Left ventricle myocardium inferior (tissue), 1 donor: ENCODE measurements at regions not wholly inside any gene's neighbourhood (a gene's known extent, or its start where the extent isn't known, plus 50 kb on each side); places are given as distances from the start of the nearest gene placed in this dataset.

Experiments used
- DNase-seq: peaks from one replicate; pipeline ENCODE4 v3.0.0-alpha.2; 2020
- H3K27ac ChIP-seq: fragments of 200-600 bp; replicated peaks from 2 replicates; pipeline ENCODE4 v1.8.0; 2021
- H3K27me3 ChIP-seq: fragments of 200-600 bp; 2 replicates; pipeline ENCODE4 v1.8.0; 2021; ENCODE audit warnings: low read depth
- H3K36me3 ChIP-seq: fragments of 200-600 bp; 2 replicates; pipeline ENCODE4 v1.8.0; 2021
- H3K4me1 ChIP-seq: fragments of 200-600 bp; 2 replicates; pipeline ENCODE4 v1.8.0; 2021
- H3K4me3 ChIP-seq: fragments of 200-600 bp; 2 replicates; pipeline ENCODE4 v1.8.0; 2021; ENCODE audit warnings: mild to moderate bottlenecking, moderate library complexity
- H3K9me3 ChIP-seq: fragments of 200-600 bp; replicated peaks from 2 replicates; pipeline ENCODE4 v1.8.0; 2021
- intact Hi-C: fragments of 100-400 bp; cut with micrococcal nuclease; formaldehyde crosslinking; loops from one replicate; pipeline ENCODE4 v1.11.0; 2022
- TF ChIP-seq, protein P1 (sequence below): fragments of 200-600 bp; IDR thresholded peaks from 2 replicates; pipeline ENCODE4 v1.8.0; 2021; ENCODE audit warnings: antibody characterized with exemption, mild to moderate bottlenecking, borderline replicate concordance
- donor health status: DM: no; HTN: yes; CAD: no; lungs with severe emphysema.

DNA sequence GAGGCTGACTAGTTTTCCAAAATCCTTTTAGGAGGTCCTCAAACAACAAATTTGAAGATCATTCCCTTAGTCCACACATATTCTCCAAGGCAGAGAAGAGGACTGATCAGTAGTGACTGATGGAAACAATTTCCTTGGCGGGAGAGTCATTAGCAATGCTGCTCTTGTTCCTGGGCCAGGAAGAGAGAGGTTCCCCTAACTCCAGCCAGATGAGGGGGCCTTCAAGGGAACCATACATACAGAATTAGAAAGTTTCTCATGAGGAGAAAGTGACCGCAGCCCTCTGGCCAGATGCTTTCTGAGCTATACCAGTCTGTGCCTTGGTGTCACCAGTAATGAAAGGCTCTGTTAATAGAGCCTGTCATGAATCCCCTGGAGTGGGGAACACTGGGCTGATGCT, 539.4 kb downstream of the BNC2 start:
- H3K9me3 ChIP-seq: no peaks in the 10 kb centered on the region
- DNase-seq: no peak
- peaks cover 15% of the 10 kb centered on the region for H3K4me1 ChIP-seq
- H3K27ac ChIP-seq: peak overlapping the region; percentile 65
- H3K36me3 ChIP-seq: no peaks in the 10 kb centered on the region
- peaks cover 11% of the 10 kb centered on the region for H3K27me3 ChIP-seq
- TF ChIP-seq, protein P1, sequence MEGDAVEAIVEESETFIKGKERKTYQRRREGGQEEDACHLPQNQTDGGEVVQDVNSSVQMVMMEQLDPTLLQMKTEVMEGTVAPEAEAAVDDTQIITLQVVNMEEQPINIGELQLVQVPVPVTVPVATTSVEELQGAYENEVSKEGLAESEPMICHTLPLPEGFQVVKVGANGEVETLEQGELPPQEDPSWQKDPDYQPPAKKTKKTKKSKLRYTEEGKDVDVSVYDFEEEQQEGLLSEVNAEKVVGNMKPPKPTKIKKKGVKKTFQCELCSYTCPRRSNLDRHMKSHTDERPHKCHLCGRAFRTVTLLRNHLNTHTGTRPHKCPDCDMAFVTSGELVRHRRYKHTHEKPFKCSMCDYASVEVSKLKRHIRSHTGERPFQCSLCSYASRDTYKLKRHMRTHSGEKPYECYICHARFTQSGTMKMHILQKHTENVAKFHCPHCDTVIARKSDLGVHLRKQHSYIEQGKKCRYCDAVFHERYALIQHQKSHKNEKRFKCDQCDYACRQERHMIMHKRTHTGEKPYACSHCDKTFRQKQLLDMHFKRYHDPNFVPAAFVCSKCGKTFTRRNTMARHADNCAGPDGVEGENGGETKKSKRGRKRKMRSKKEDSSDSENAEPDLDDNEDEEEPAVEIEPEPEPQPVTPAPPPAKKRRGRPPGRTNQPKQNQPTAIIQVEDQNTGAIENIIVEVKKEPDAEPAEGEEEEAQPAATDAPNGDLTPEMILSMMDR: no peak
- no peak overlapping the region for H3K4me3 ChIP-seq
- intact Hi-C loops: no loop called here

GRCh38 chr9:16331527-16331926, 538.9 kb downstream of the BNC2 start:
- H3K4me1 ChIP-seq: peaks cover 15% of the 10 kb centered on the region
- TF ChIP-seq, protein P1: no peak
- H3K9me3 ChIP-seq: no peaks in the 10 kb centered on the region
- H3K36me3 ChIP-seq: no peaks in the 10 kb centered on the region
- peaks cover 11% of the 10 kb centered on the region for H3K27me3 ChIP-seq
- intact Hi-C loops: no loop called here
- H3K27ac ChIP-seq: peak overlapping the region; percentile 65
- DNase-seq: no peak
- no peak overlapping the region for H3K4me3 ChIP-seq

GRCh38 chr9:16333691-16334090, 536.8 kb downstream of the BNC2 start:
- H3K36me3 ChIP-seq: no peaks in the 10 kb centered on the region
- H3K27ac ChIP-seq: no peak overlapping the region
- intact Hi-C loops: no loop called here

DNA sequence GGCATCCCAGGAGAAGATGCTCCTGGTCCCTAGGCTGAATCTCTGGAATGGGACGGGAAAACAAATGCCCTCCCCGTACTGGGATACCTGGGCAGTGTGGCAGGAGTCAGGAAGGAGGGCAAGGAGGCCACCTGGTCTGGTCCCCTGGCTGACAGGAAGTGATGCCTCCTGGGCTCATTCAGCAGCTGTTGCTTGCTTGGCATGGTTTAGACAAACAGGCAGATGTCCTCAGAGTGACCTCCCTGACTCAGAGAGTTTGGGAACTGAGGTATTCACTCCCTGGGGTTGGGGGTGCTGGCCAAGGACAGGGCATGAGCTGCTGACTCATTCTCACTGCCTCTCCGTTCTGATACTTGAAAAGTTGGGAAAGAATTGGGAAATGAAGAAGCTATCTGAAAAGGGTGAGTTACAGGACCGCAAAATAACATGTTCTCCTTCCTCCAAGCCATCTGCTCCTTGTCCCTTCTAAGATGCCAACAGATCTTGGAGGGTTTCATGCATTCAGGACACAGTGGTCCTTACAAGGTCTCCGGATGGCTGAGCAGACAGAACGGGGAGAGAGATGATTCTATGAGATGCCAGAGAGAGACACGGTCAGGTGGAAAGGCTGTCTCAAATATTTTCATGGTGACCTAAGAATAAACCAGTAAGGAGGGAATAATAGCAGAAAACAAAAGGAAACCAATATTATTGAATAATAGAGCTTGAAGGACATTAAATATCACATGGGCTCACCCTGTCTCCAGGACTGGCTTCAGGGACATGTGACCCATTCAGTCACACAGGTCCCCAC, 534.5 kb downstream of the BNC2 start:
- H3K9me3 ChIP-seq: no peaks in the 10 kb centered on the region
- H3K36me3 ChIP-seq: no peaks in the 10 kb centered on the region
- H3K27me3 ChIP-seq: no peaks in the 10 kb centered on the region
- H3K27ac ChIP-seq: peak overlapping the region; percentile 48
- intact Hi-C loops: no loop called here
- H3K4me1 ChIP-seq: no peaks in the 10 kb centered on the region
- no peak overlapping the region for H3K4me3 ChIP-seq
- TF ChIP-seq, protein P1: no peak
- peak; percentile 62 for DNase-seq

More at GRCh38 chr9:16333691-16334090, 536.8 kb downstream of the BNC2 start:
- Histone ChIP-seq H3K4me3 (no peak overlapping the region), H3K9me3 (no peaks in the 10 kb centered on the region), H3K27me3 (peaks cover 10% of the 10 kb centered on the region), H3K4me1 (peaks cover 4% of the 10 kb centered on the region)
- DNase-seq: no peak
- TF ChIP-seq, protein P1: no peak

DNA sequence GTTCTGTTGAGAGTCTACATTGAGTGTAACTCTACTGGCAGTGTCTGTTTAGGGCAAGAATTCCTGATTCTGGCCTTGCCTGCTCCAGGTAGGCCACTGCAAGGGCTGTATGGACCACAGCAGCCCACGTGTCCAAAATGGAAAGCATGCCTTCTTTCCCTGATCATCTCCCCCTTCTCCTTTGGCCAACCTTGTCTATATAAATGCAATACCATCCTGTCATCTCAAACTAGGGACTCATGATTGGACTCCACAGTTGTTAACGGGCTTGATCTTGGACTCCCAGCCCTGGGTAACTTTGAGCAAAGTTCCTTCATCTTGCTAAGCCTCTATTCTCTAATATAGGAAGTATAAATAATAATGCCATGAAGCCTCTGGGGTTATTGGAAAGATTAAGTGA, 533.6 kb downstream of the BNC2 start:
- TF ChIP-seq, protein P1: no peak
- no peak for DNase-seq
- Histone ChIP-seq H3K36me3 (no peaks in the 10 kb centered on the region), H3K27ac (no peak overlapping the region), H3K4me3 (no peak overlapping the region), H3K9me3 (no peaks in the 10 kb centered on the region), H3K4me1 (no peaks in the 10 kb centered on the region), H3K27me3 (no peaks in the 10 kb centered on the region)
- intact Hi-C loops: no loop called here
